Left kidney (tissue), 1 donor: ENCODE measurements at regions not wholly inside any gene's neighbourhood (a gene's known extent, or its start where the extent isn't known, plus 50 kb on each side); places are given as distances from the start of the nearest gene placed in this dataset.
"Not testable (repeated sequence)": the region's sequence is repeated elsewhere in the genome, so short reads cannot be mapped to it uniquely, and the experiment has no call there.

Experiments
- DNase-seq: peaks from one replicate; pipeline ENCODE4 v3.0.0-alpha.2; 2013

DNA sequence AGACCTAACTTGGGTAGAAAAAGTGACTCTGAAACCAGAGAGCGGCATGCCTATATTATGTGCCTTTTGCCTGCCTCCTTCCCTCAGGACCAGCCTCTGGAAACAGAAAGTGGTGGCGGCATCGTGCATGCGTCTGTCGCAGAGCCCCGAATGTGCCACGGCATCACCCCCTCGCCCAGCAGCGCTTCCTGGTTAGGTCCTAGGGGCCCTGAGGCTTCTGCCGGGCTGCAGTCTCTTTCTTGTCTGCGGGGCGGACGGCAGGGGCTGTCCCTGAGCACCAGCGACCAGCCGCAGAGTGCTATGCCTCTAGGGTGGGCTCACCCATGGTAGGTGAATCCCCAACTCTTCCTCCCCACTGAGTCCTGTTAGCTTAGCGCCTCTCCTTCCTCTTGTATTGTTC is 68.7 kb downstream of the VSIG4 start:
- DNase-seq: no peak

DNA sequence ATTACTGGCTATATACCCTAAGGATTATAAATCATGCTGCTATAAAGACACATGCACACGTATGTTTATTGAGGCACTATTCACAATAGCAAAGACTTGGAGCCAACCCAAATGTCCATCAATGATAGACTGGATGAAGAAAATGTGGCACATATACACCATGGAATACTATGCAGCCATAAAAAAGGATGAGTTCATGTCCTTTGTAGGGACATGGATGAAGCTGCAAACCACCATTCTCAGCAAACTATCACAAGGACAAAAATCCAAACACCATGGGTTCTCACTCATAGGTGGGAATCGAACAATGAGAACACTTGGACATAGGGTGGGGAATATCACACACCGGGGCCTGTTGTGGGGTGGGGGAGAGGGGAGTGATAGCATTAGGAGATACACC is 72.7 kb downstream of the VSIG4 start:
- DNase-seq: not testable (repeated sequence)

DNA sequence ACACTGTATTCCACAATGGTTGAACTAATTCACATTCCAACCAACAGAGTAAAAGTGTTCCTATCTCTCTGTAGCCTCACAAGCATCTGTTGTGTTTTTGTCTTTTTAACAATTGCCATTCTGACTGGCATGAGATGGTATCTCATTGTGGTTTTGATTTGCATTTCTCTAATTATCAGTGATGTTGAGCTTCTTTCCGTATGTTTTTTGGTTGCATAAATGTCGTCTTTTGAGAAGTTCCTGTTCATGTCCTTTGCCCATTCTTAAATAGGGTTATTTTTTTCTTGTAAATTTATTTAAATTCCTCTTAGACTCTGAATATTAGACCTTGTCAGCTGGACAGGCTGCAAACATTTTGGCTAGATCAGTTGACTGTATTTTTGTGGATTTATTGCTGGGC is 78.2 kb downstream of the VSIG4 start:
- DNase-seq: no peak

- DNase-seq: no peak
Observed at GRCh38 chrX:65948103-65948502, 91.8 kb downstream of the VSIG4 start.

- no peak for DNase-seq
Observed at GRCh38 chrX:65941775-65942174, 98.1 kb downstream of the VSIG4 start.

- no peak for DNase-seq
Observed at GRCh38 chrX:65933085-65933589, 106.7 kb downstream of the VSIG4 start.

GRCh38 chrX:65932173-65933084 is 107.5 kb downstream of the VSIG4 start:
- no peak for DNase-seq

- no peak for DNase-seq
Observed at GRCh38 chrX:65928522-65928921, 111.4 kb downstream of the VSIG4 start.

DNA sequence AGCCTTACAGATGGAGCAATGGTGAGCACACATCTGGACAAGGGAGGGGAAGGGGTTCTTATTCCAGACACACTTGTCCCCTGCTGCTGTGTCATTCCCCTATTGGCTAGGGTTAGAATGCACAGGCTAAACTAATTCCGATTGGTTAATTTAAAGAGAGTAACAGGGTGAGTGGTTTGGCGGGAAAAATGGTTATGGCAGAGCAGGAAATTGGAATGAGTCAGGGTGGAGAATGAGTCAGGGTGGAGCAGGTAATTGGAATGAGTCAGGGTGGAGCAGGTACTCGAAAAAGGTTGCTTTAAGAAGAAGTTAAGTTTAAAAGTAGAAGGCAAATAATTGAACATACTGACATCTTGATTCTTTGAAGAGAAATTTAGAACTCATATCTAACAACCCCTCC is 112.5 kb downstream of the VSIG4 start:
- not testable (repeated sequence) for DNase-seq

DNA sequence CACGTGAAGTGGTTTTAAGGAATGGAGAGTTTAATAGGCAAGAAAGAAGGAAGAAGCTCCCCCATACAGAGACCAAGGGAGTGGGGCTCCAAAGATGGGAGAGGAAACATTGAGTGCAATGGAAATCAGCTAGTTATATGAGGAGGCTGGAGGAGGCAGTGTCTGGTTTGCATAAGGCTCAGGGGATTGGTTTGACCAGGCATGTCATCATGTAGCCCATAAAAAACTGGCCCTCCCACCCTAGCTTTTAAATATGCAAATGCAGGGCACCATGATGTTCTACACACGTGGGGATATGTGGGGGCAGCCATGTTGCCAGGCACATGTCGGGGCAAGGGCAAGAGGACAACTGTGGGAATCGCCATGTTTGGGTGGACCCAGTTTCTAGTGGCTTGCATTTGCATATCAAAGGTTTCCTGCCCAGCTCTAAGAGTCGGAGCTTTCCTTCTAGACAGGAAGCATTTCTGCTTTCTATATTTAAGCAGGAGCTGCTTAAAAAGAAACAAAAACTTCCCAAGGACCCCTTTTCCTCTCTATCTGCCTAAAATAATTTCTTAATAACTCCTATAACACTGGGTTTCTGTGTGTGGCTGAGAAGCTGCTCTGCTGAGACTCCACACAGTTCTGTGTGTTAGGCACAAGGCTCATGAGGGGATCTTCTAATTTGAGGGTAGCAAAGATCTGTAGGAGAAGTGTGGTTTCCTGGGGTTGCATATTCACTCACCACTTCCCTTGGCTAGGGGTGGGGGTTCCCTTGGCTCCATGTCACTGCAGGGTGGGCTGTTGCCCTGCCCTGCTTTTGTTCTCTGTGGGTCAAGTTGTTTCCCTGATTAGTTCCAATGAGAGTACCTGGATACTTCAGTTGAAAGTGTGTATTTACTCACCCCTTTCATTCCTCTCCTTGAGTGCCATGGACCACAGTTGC is 113.5 kb downstream of the VSIG4 start:
- no peak for DNase-seq

GRCh38 chrX:65925592-65925991 is 114.3 kb downstream of the VSIG4 start:
- no peak for DNase-seq

DNA sequence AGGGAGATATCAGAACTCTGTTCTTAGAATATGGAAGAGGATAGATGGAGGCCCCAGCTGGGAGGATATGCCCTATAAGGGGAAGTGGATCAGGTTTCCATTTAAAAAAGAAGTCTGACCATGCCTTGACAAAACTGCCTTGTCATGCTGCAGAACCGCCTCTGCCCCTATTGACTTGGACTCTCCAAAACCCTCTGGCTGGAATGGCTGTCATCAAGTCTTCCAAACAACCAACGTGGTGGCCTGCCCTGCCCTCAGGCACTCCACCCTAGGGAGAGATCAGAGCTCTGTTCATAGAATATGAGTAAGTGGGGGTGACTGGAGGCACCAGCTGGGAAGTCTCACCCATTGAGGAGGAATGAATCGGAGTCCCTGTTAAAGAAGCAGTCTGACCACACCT is 114.9 kb downstream of the VSIG4 start:
- DNase-seq: no peak

DNA sequence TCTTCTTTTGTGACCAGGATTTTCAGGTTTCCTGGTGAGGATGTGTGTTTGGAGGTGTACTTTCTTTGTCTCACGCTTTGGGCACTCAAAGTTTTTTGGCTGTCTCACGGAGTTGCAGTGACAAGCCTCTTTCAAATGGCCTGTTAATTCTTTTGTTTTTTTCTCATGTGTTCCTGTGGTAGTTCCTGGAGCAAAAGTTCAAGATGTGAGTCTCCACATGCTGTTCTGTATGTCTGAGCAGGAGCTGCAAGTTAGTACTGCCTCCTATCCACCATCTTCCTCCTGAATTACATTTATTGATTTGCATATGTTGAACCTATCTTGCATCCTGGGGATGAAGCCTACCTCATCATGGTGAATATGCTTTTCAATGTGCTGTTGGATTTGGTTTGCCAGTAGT is 118.5 kb downstream of the VSIG4 start:
- no peak for DNase-seq

DNA sequence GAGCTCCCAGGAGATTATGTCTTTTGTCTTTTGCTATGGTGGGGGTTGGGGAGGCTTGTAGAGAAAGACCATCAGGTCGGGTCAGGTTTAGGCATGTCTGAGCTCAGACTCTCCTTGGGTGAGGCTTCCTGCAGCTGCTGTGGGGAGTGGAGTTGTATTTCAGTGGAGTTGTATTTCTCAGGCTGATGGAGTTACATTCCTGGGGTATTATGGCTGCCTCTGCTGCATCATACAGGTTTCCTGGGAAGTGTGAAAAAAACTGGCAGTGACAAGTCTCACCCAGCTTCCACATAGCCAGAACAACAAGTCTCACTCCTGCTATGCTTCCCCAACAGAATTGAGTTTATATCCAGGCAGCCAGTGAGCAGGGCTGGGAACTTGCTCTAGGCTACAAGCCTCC is 119.3 kb downstream of the VSIG4 start:
- peak; percentile 3 for DNase-seq

DNA sequence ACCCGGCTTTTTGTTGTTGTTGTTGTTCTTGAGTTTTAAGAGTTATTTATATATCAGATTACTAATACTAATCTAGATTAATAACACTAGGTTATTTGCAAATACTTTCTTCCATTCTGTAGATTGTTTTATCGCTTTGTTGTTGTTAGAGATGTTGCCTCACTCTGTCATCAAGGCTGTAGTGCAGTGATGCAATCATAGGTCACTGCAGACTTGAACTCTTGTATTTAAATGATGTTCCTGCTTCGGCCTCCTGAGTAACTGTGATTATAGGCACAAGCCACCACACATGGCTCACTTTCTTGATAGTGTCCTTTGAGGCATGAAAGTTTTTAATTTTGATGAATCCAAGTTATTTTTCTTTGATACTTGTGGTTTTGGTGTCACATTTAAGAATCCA is 129.0 kb downstream of the VSIG4 start:
- no peak for DNase-seq

DNA sequence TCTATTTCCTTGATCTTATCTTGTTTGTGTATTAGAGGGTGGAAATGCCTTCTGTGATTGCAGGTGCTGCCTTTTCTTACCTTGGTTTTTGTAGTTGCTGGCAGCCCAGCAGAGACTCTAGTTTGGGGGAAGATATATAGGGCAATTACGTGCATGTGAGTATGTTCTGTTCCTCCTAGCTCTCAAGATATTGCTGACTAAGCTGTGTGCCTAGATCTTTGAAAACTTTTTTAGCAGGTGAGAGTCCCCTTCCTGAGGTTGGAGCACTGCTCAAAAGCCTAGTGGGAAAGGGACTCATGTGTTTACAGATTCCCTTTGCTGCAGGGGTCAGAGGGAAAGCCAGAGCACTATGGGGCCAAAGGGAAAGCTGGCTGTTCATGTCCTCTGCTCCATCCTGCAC is 136.1 kb downstream of the VSIG4 start:
- DNase-seq: no peak

- DNase-seq: no peak
Observed at GRCh38 chrX:65902011-65902410, 137.9 kb downstream of the VSIG4 start.

GRCh38 chrX:65900850-65901844 is 138.7 kb downstream of the VSIG4 start:
- no peak for DNase-seq

- DNase-seq: no peak
Observed at GRCh38 chrX:65894133-65894532, 145.7 kb downstream of the VSIG4 start.

DNA sequence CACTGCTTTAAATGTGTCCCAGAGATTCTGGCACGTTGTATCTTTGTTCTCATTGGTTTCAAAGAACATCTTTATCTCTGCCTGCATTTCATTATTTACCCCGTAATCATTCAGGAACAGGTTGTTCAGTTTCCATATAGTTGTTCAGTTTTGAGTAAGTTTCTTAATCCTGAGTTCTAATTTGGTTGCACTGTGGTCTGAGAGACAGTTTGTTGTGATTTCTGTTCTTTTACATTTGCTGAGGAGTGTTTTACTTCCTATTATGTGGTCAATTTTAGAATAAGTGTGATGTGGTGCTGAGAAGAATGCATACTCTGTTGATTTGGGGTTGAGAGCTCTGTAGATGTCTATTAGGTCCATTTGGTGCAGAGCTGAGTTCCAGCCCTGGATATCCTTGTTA is 148.1 kb downstream of the VSIG4 start:
- DNase-seq: not testable (repeated sequence)

DNA sequence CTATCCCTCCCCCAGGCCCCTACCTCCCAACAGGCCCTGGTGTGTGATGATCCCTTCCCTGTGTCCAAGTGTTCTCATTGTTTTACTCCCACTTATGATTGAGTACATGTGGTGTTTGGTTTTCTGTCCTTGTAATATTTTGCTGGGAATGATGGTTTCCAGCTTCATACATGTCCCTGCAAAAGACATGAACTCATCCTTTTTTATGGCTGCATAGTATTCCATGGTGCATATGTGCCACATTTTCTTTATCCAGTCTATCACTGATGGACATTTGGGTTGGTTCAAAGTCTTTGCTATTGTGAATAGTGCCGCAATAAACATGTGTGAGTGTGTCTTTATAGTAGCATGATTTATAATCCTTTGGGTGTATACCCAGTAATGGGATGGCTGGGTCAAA is 151.7 kb downstream of the VSIG4 start:
- not testable (repeated sequence) for DNase-seq

DNA sequence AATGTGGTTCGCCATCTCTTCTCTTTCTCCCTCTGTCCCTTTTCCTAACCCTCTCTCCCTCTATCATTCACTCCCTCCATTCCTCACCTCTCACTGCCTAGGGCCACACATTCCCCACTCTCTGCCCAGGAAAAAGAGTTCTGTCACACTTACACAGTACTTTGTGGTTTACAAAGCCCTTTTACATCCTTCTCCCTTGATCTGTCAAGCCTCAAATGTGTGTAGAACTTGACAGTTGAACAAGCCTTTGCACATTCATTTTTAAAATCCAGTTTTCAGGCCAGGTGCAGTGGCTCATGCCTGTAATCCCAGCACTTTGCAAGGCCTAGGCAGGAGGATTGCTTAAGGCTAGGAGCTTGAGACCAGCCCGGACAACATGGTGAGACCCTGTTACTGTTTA is 156.3 kb downstream of the VSIG4 start:
- no peak for DNase-seq
